HCT116 (cell line): ENCODE measurements at regions not wholly inside any gene's neighbourhood (a gene's known extent, or its start where the extent isn't known, plus 50 kb on each side); places are given as distances from the start of the nearest gene placed in this dataset.

Experiments used
- ATAC-seq: fragments of 200-7000 bp; cut with Tn5 transposase; 2 replicates; pipeline ENCODE4 v1.9.1; 2020; ENCODE audit warnings: mild to moderate bottlenecking, moderate library complexity
- BruUV-seq: library from RNA; stranded (reverse); fragments of 400-500 nt; replicated peaks from 2 replicates; lab custom pipeline; 2021; lab: Mats Ljungman, UMichigan
- CTCF ChIA-PET: fragments of 300-600 bp; sonication (Branson Sonifier 250); formaldehyde crosslinking; loops from one replicate; lab custom pipeline; 2021; ENCODE audit warnings: antibody characterized with exemption; lab: Charles Lee
- POLR2A ChIA-PET: fragments of 300-600, 350-600 bp; sonication (Branson Sonifier 250); formaldehyde crosslinking; loops from one replicate; lab custom pipeline; 2021; ENCODE audit warnings: antibody characterized with exemption; lab: Charles Lee
- RAD21 ChIA-PET, 2 experiments: fragments of 300-600 bp; sonication (Branson Sonifier 250); formaldehyde crosslinking; loops; one replicate each; lab custom pipeline; 2023; ENCODE audit warnings: low total read pairs in 2 of 2; ENCODE audit not compliant: uncharacterized antibody in 2 of 2, unreplicated experiment in 2 of 2, low non-redundant PET in 1 of 2; lab: Charles Lee
- DNase-seq: peaks from one replicate; pipeline ENCODE4 v3.0.0-alpha.2; 2010; ENCODE audit warnings: low read depth, low spot score
- H2AFZ ChIP-seq: fragments of 200-600 bp; shearing (Covaris generic), sonication (generic); 2 replicates; pipeline ENCODE4 v1.6.1; 2017; ENCODE audit warnings: low read depth, mixed run types, mixed read lengths, antibody characterized with exemption, low read length; ENCODE audit not compliant: poor library complexity, severe bottlenecking
- H3K27ac ChIP-seq: 2 replicates; pipeline ENCODE4 v1.5.1; 2012; ENCODE audit warnings: low read depth, low read length
- H3K27me3 ChIP-seq: fragments of 200-600 bp; sonication (generic); 2 replicates; pipeline ENCODE4 v1.6.1; 2016; ENCODE audit warnings: mixed run types, low read length, mixed read lengths; ENCODE audit not compliant: insufficient read depth
- H3K36me3 ChIP-seq, 2 experiments: fragments of 200-500 bp in 1 of 2; fragments of 200-600 bp in 1 of 2; sonication (Bioruptor generic) in 1 of 2; sonication (generic) in 1 of 2; 2 replicates each; pipeline versions ENCODE4 v1.5.1 to v1.6.1; 2014 to 2016; ENCODE audit warnings: low read length in 2 of 2, inconsistent platforms in 1 of 2, mixed read lengths in 1 of 2, mixed run types in 1 of 2; ENCODE audit not compliant: insufficient read depth in 2 of 2, control insufficient read depth in 1 of 2
- H3K4me1 ChIP-seq, 2 experiments: fragments of 200-600 bp in 1 of 2; sonication (generic) in 1 of 2; 2 replicates each; pipeline versions ENCODE4 v1.5.1 to v1.6.1; 2012 to 2017; ENCODE audit warnings: low read length in 2 of 2, inconsistent platforms in 1 of 2, mild to moderate bottlenecking in 1 of 2, mixed read lengths in 1 of 2, mixed run types in 1 of 2, moderate library complexity in 1 of 2; ENCODE audit not compliant: insufficient read depth in 2 of 2, control insufficient read depth in 1 of 2
- H3K4me2 ChIP-seq: fragments of 200-600 bp; sonication (generic); 2 replicates; pipeline ENCODE4 v1.6.1; 2017; ENCODE audit warnings: mixed run types, low read length, mixed read lengths
- H3K4me3 ChIP-seq, 2 experiments: fragments of 200-600 bp in 1 of 2; sonication (generic) in 1 of 2; replicated peaks in 1 of 2; 2 replicates each; pipeline ENCODE4 v1.5.1; 2011 to 2016; ENCODE audit warnings: low read length in 2 of 2, control low read depth in 1 of 2, low read depth in 1 of 2, mild to moderate bottlenecking in 1 of 2, mixed read lengths in 1 of 2, mixed run types in 1 of 2
- H3K79me2 ChIP-seq: fragments of 200-600 bp; sonication (generic); 2 replicates; pipeline ENCODE4 v1.6.1; 2017; ENCODE audit warnings: mild to moderate bottlenecking, mixed run types, low read length, moderate library complexity, mixed read lengths; ENCODE audit not compliant: insufficient read depth
- H3K9ac ChIP-seq: fragments of 200-600 bp; sonication (generic); 2 replicates; pipeline ENCODE4 v1.6.1; 2016; ENCODE audit warnings: low read length, mixed read lengths
- H3K9me2 ChIP-seq: fragments of 200-600 bp; sonication (generic), shearing (Covaris generic); 2 replicates; pipeline ENCODE4 v1.6.1; 2017; ENCODE audit warnings: mixed run types, mild to moderate bottlenecking, moderate library complexity; ENCODE audit not compliant: insufficient read depth
- H3K9me3 ChIP-seq, 2 experiments: fragments of 200-500 bp in 1 of 2; fragments of 200-600 bp in 1 of 2; sonication (Bioruptor generic) in 1 of 2; sonication (generic) in 1 of 2; 2 replicates each; pipeline ENCODE4 v1.6.1; 2014 to 2017; ENCODE audit warnings: low read length in 2 of 2, mixed read lengths in 2 of 2, inconsistent platforms in 1 of 2, low read depth in 1 of 2, mild to moderate bottlenecking in 1 of 2, mixed run types in 1 of 2, moderate library complexity in 1 of 2; ENCODE audit not compliant: control insufficient read depth in 1 of 2, insufficient read depth in 1 of 2
- H4K20me1 ChIP-seq: fragments of 200-600 bp; sonication (generic), shearing (Covaris generic); 2 replicates; pipeline ENCODE4 v1.6.1; 2017; ENCODE audit warnings: mixed run types, mild to moderate bottlenecking, moderate library complexity; ENCODE audit not compliant: insufficient read depth
- CBX3 ChIP-seq: IDR thresholded peaks from 2 replicates; pipeline ENCODE4 v1.6.1; 2012; ENCODE audit warnings: low read depth
- EGR1 ChIP-seq: IDR thresholded peaks from 2 replicates; pipeline ENCODE4 v1.6.1; 2012; ENCODE audit warnings: low read depth
- ELF1 ChIP-seq: IDR thresholded peaks from 2 replicates; pipeline ENCODE4 v1.6.1; 2012; ENCODE audit warnings: low read depth, borderline replicate concordance
- FOSL1 ChIP-seq: IDR thresholded peaks from 2 replicates; pipeline ENCODE4 v1.6.1; 2012; ENCODE audit warnings: low read depth
- JUND ChIP-seq: IDR thresholded peaks from 2 replicates; pipeline ENCODE4 v1.6.1; 2012
- POLR2A ChIP-seq: IDR thresholded peaks from 2 replicates; pipeline ENCODE4 v1.7.0; 2011; ENCODE audit warnings: borderline replicate concordance; ENCODE audit not compliant: insufficient read depth, insufficient read length; ENCODE audit errors: extremely low read depth
- POLR2AphosphoS5 ChIP-seq: IDR thresholded peaks from 2 replicates; pipeline ENCODE4 v1.6.1; 2011; ENCODE audit warnings: mild to moderate bottlenecking, low read depth, low read length, moderate library complexity
- SIN3A ChIP-seq: IDR thresholded peaks from 2 replicates; pipeline ENCODE4 v1.6.1; 2012; ENCODE audit warnings: low read depth
- SP1 ChIP-seq: IDR thresholded peaks from 2 replicates; pipeline ENCODE4 v1.6.1; 2012; ENCODE audit warnings: low read depth
- YY1 ChIP-seq: IDR thresholded peaks from 2 replicates; pipeline ENCODE4 v1.6.1; 2011; ENCODE audit warnings: low read length, low read depth, moderate library complexity, mild to moderate bottlenecking; ENCODE audit not compliant: insufficient replicate concordance; ENCODE audit errors: extremely low read depth
- intact Hi-C: fragments of 100-400 bp; cut with micrococcal nuclease; formaldehyde crosslinking; loops from 2 replicates; pipeline ENCODE4 v1.10.0; 2022
- TF ChIP-seq, protein P1 (sequence below): IDR thresholded peaks from 2 replicates; pipeline ENCODE4 v1.6.1; 2011; ENCODE audit warnings: mild to moderate bottlenecking, low read length, moderate library complexity; ENCODE audit not compliant: insufficient replicate concordance; ENCODE audit errors: extremely low read depth
- TF ChIP-seq, protein P2 (sequence below): IDR thresholded peaks from 2 replicates; pipeline ENCODE4 v1.6.1; 2012; ENCODE audit warnings: low read depth
- TF ChIP-seq, protein P3 (sequence below), 3 experiments: fragments of 200-600 bp in 1 of 3; sonication (generic) in 1 of 3; IDR thresholded peaks in 2 of 3; conservative IDR thresholded peaks in 1 of 3; 2 replicates each; pipeline ENCODE4 v1.5.1; 2012 to 2017; ENCODE audit warnings: low read depth in 2 of 3, low read length in 2 of 3, antibody characterized with exemption in 1 of 3, borderline replicate concordance in 1 of 3, control low read depth in 1 of 3, mild to moderate bottlenecking in 1 of 3, mixed read lengths in 1 of 3, mixed run types in 1 of 3, moderate library complexity in 1 of 3; ENCODE audit not compliant: insufficient read depth in 1 of 3

DNA sequence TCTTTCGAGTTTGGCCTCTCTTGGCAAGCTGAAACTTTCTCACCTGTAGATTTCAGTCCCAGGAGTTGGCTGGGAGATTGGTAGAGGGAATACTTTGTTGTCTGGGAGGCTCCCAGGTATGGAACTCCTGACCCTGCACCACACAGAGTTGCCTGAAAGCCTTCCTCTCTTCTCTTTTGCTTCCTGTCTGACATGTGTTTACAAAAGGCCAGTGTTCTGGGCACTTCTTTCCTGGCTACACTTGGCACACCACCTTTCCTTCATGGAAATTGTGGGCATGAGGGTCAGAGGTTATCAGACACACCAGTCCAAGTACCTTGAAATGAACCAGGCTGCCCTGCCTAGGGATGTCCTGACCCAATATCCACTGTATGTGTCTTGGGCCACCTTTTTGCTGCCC is 123.7 kb downstream of the ABHD5 start:
- Histone ChIP-seq H3K27ac (no peak overlapping the region), H3K36me3 (no peaks in the 10 kb centered on the region), H3K9me3 (no peaks in the 10 kb centered on the region), H3K4me1 (no peaks in the 10 kb centered on the region), H3K4me2 (no peak overlapping the region), H3K4me3 (no peak overlapping the region), H3K9ac (no peak overlapping the region), H3K27me3 (peaks cover 13% of the 10 kb centered on the region; the same call in 1 of the 2 replicates), H3K9me2 (no peaks in the 10 kb centered on the region), H3K79me2 (no peaks in the 10 kb centered on the region), H4K20me1 (no peaks in the 10 kb centered on the region), H2AFZ (no peak overlapping the region)
- ATAC-seq (no peak), DNase-seq (no peak)
- no TSS peak for BruUV-seq
- RAD21 ChIA-PET = no interaction called here
- intact Hi-C loops = no loop called here
- POLR2A ChIA-PET = no interaction called here
- CTCF ChIA-PET = no interaction called here
- TF ChIP-seq, protein P1, sequence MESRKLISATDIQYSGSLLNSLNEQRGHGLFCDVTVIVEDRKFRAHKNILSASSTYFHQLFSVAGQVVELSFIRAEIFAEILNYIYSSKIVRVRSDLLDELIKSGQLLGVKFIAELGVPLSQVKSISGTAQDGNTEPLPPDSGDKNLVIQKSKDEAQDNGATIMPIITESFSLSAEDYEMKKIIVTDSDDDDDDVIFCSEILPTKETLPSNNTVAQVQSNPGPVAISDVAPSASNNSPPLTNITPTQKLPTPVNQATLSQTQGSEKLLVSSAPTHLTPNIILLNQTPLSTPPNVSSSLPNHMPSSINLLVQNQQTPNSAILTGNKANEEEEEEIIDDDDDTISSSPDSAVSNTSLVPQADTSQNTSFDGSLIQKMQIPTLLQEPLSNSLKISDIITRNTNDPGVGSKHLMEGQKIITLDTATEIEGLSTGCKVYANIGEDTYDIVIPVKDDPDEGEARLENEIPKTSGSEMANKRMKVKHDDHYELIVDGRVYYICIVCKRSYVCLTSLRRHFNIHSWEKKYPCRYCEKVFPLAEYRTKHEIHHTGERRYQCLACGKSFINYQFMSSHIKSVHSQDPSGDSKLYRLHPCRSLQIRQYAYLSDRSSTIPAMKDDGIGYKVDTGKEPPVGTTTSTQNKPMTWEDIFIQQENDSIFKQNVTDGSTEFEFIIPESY = no peak
- TF ChIP-seq, protein P2, sequence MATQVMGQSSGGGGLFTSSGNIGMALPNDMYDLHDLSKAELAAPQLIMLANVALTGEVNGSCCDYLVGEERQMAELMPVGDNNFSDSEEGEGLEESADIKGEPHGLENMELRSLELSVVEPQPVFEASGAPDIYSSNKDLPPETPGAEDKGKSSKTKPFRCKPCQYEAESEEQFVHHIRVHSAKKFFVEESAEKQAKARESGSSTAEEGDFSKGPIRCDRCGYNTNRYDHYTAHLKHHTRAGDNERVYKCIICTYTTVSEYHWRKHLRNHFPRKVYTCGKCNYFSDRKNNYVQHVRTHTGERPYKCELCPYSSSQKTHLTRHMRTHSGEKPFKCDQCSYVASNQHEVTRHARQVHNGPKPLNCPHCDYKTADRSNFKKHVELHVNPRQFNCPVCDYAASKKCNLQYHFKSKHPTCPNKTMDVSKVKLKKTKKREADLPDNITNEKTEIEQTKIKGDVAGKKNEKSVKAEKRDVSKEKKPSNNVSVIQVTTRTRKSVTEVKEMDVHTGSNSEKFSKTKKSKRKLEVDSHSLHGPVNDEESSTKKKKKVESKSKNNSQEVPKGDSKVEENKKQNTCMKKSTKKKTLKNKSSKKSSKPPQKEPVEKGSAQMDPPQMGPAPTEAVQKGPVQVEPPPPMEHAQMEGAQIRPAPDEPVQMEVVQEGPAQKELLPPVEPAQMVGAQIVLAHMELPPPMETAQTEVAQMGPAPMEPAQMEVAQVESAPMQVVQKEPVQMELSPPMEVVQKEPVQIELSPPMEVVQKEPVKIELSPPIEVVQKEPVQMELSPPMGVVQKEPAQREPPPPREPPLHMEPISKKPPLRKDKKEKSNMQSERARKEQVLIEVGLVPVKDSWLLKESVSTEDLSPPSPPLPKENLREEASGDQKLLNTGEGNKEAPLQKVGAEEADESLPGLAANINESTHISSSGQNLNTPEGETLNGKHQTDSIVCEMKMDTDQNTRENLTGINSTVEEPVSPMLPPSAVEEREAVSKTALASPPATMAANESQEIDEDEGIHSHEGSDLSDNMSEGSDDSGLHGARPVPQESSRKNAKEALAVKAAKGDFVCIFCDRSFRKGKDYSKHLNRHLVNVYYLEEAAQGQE = no peak
- TF ChIP-seq CBX3 (no peak), POLR2AphosphoS5 (no peak), SP1 (no peak), POLR2A (no peak), YY1 (no peak), EGR1 (no peak), ELF1 (no peak), FOSL1 (no peak), JUND (no peak), SIN3A (no peak)
- TF ChIP-seq, protein P3, sequence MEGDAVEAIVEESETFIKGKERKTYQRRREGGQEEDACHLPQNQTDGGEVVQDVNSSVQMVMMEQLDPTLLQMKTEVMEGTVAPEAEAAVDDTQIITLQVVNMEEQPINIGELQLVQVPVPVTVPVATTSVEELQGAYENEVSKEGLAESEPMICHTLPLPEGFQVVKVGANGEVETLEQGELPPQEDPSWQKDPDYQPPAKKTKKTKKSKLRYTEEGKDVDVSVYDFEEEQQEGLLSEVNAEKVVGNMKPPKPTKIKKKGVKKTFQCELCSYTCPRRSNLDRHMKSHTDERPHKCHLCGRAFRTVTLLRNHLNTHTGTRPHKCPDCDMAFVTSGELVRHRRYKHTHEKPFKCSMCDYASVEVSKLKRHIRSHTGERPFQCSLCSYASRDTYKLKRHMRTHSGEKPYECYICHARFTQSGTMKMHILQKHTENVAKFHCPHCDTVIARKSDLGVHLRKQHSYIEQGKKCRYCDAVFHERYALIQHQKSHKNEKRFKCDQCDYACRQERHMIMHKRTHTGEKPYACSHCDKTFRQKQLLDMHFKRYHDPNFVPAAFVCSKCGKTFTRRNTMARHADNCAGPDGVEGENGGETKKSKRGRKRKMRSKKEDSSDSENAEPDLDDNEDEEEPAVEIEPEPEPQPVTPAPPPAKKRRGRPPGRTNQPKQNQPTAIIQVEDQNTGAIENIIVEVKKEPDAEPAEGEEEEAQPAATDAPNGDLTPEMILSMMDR (IDR thresholded peaks at IDR 0.05 in 2 of 3, conservative IDR thresholded peaks at IDR 0.05 in 1 of 3; ENCODE audit: borderline replicate concordance in 1 of 3, insufficient read depth in 1 of 3, low read depth in 2 of 3, low read length in 2 of 3) = no peak
